Endodermal cell (in vitro differentiated cells): ENCODE measurements at regions not wholly inside any gene's neighbourhood (a gene's known extent, or its start where the extent isn't known, plus 50 kb on each side); places are given as distances from the start of the nearest gene placed in this dataset.

Experiments used
- DNase-seq: peaks from one replicate; pipeline ENCODE4 v3.0.0-alpha.2; 2017
- H3K27ac ChIP-seq: 2 replicates; pipeline ENCODE4 v1.5.1; 2013; ENCODE audit warnings: mild to moderate bottlenecking, low read depth, low read length, moderate library complexity
- H3K27me3 ChIP-seq: 2 replicates; pipeline ENCODE4 v1.6.1; 2013; ENCODE audit warnings: mild to moderate bottlenecking, low read length, moderate library complexity; ENCODE audit not compliant: insufficient read depth, control insufficient read depth, poor library complexity, severe bottlenecking
- H3K36me3 ChIP-seq: 2 replicates; pipeline ENCODE4 v1.7.0; 2013; ENCODE audit warnings: mild to moderate bottlenecking, low read length, moderate library complexity; ENCODE audit not compliant: control insufficient read depth, insufficient read depth
- H3K4me1 ChIP-seq: one replicate; pipeline ENCODE4 v1.7.0; 2013; ENCODE audit warnings: low read length; ENCODE audit not compliant: control insufficient read depth, insufficient read depth
- H3K4me3 ChIP-seq: 2 replicates; pipeline ENCODE4 v1.5.1; 2013; ENCODE audit warnings: mild to moderate bottlenecking, low read length, moderate library complexity
- H3K9ac ChIP-seq: 2 replicates; pipeline ENCODE4 v1.6.1; 2013; ENCODE audit warnings: mild to moderate bottlenecking, low read length, moderate library complexity; ENCODE audit not compliant: poor library complexity, severe bottlenecking; ENCODE audit errors: extremely low read depth
- H3K9me3 ChIP-seq: 2 replicates; pipeline ENCODE4 v1.6.1; 2013; ENCODE audit warnings: mild to moderate bottlenecking, low read length, moderate library complexity; ENCODE audit not compliant: control insufficient read depth
- H3K27ac Mint-ChIP-seq: 2 replicates; pipeline ENCODE4 v1.8.0; 2020; ENCODE audit warnings: mixed read lengths
- H3K27me3 Mint-ChIP-seq: 2 replicates; pipeline ENCODE4 v1.8.0; 2021; ENCODE audit warnings: mild to moderate bottlenecking, mixed read lengths; ENCODE audit not compliant: insufficient read depth
- H3K36me3 Mint-ChIP-seq: 2 replicates; pipeline ENCODE4 v1.8.0; 2020; ENCODE audit warnings: low read depth, mixed read lengths
- H3K4me1 Mint-ChIP-seq: 2 replicates; pipeline ENCODE4 v1.8.0; 2020; ENCODE audit warnings: mixed read lengths
- H3K4me3 Mint-ChIP-seq: 2 replicates; pipeline ENCODE4 v1.8.0; 2020; ENCODE audit warnings: mild to moderate bottlenecking, moderate library complexity, mixed read lengths
- H3K9me3 Mint-ChIP-seq: 2 replicates; pipeline ENCODE4 v1.8.0; 2020; ENCODE audit warnings: mild to moderate bottlenecking, mixed read lengths
- CTCF ChIP-seq: fragments of 200-600 bp; sonication (generic); conservative IDR thresholded peaks from 2 replicates; pipeline ENCODE4 v1.5.0; 2021; ENCODE audit warnings: antibody characterized with exemption, mild to moderate bottlenecking
- WGBS, 2 experiments: methylation state at CpG; one replicate each; pipeline versions ENCODE4 v1.1.5 to v1.1.7; 2013; ENCODE audit warnings: missing lambda C conversion rate in 2 of 2, mixed read lengths in 1 of 2; ENCODE audit not compliant: insufficient coverage in 1 of 2, insufficient read length in 1 of 2; 5-methylcytosine and 5-hydroxymethylcytosine counted together

GRCh38 chr2:182542501-182543258, 115.8 kb upstream of the PDE1A start:
- no peaks in the 10 kb centered on the region for H3K36me3 Mint-ChIP-seq
- 96 to 100% methylated on average over 5 to 6 of the region's 6 CpGs for WGBS, 2 experiments
- Histone ChIP-seq H3K4me1 (no peaks in the 10 kb centered on the region), H3K9ac (no peak overlapping the region), H3K9me3 (no peaks in the 10 kb centered on the region), H3K27me3 (no peaks in the 10 kb centered on the region), H3K36me3 (no peaks in the 10 kb centered on the region), H3K27ac (no peak overlapping the region), H3K4me3 (no peak overlapping the region)
- H3K4me1 Mint-ChIP-seq = no peaks in the 10 kb centered on the region
- H3K27ac Mint-ChIP-seq = no peak overlapping the region
- H3K9me3 Mint-ChIP-seq = no peaks in the 10 kb centered on the region
- no peak overlapping the region for H3K4me3 Mint-ChIP-seq
- no peak for TF ChIP-seq CTCF
- no peak for DNase-seq
- no peaks in the 10 kb centered on the region for H3K27me3 Mint-ChIP-seq

- no peak for DNase-seq
- no peaks in the 10 kb centered on the region for H3K9me3 ChIP-seq
- H3K4me1 Mint-ChIP-seq = peaks cover 3% of the 10 kb centered on the region
- 96 to 100% methylated on average over 1 to 3 of the region's 3 CpGs for WGBS, 2 experiments
- H3K4me1 ChIP-seq = no peaks in the 10 kb centered on the region
- H3K27ac Mint-ChIP-seq = no peak overlapping the region
- no peak overlapping the region for H3K4me3 Mint-ChIP-seq
- H3K36me3 Mint-ChIP-seq = no peaks in the 10 kb centered on the region
- H3K27me3 Mint-ChIP-seq = no peaks in the 10 kb centered on the region
- H3K27ac ChIP-seq = no peak overlapping the region
- H3K9me3 Mint-ChIP-seq = no peaks in the 10 kb centered on the region
- no peaks in the 10 kb centered on the region for H3K27me3 ChIP-seq
- no peak for TF ChIP-seq CTCF
- H3K9ac ChIP-seq = no peak overlapping the region
- no peaks in the 10 kb centered on the region for H3K36me3 ChIP-seq
- H3K4me3 ChIP-seq = no peak overlapping the region
Measured at GRCh38 chr2:182543741-182544525, 117.1 kb upstream of the PDE1A start.

GRCh38 chr2:182545420-182546167, 118.8 kb upstream of the PDE1A start:
- Mint-ChIP-seq H3K9me3 (no peaks in the 10 kb centered on the region), H3K4me1 (peaks cover 3% of the 10 kb centered on the region), H3K36me3 (no peaks in the 10 kb centered on the region), H3K27ac (no peak overlapping the region), H3K27me3 (no peaks in the 10 kb centered on the region), H3K4me3 (no peak overlapping the region)
- Histone ChIP-seq H3K27ac (no peak overlapping the region), H3K4me3 (no peak overlapping the region), H3K9ac (no peak overlapping the region), H3K36me3 (no peaks in the 10 kb centered on the region), H3K4me1 (no peaks in the 10 kb centered on the region), H3K9me3 (no peaks in the 10 kb centered on the region), H3K27me3 (no peaks in the 10 kb centered on the region)
- no peak for TF ChIP-seq CTCF
- 93 to 95% methylated on average over 2 to 3 of the region's 3 CpGs for WGBS, 2 experiments
- no peak for DNase-seq
